ENCODE measurements at regions not wholly inside any gene's neighbourhood (a gene's known extent, or its start where the extent isn't known, plus 50 kb on each side); places are given as distances from the start of the nearest gene placed in this dataset.
"Not testable (repeated sequence)": the region's sequence is repeated elsewhere in the genome, so short reads cannot be mapped to it uniquely, and the experiment has no call there.

- TF ChIP-seq CTCF (IDR thresholded peaks at IDR 0.05); ZFX (IDR thresholded peaks at IDR 0.05; ENCODE audit: borderline replicate concordance): not testable (repeated sequence)
Measured at GRCh38 chr16:51516960-51517359, 365.9 kb upstream of the SALL1 start.
